GM10266 (cell line): ENCODE measurements at regions not wholly inside any gene's neighbourhood (a gene's known extent, or its start where the extent isn't known, plus 50 kb on each side); places are given as distances from the start of the nearest gene placed in this dataset.

ENCODE experiments used
- DNase-seq: peaks from one replicate; pipeline ENCODE4 v3.0.0; 2012; ENCODE audit errors: extremely low spot score
- CTCF ChIP-seq: IDR thresholded peaks from 2 replicates; pipeline ENCODE4 v1.5.1; 2012; ENCODE audit warnings: mild to moderate bottlenecking, low read depth; ENCODE audit not compliant: control insufficient read depth, insufficient read depth; ENCODE audit errors: missing control alignments

- DNase-seq: no peak
- no peak for TF ChIP-seq CTCF
Measured at GRCh38 chr15:54820811-54821210, 375.9 kb downstream of the RSL24D1 start.

GRCh38 chr15:54820098-54820497 is 376.6 kb downstream of the RSL24D1 start:
- TF ChIP-seq CTCF: no peak
- DNase-seq: no peak

DNA sequence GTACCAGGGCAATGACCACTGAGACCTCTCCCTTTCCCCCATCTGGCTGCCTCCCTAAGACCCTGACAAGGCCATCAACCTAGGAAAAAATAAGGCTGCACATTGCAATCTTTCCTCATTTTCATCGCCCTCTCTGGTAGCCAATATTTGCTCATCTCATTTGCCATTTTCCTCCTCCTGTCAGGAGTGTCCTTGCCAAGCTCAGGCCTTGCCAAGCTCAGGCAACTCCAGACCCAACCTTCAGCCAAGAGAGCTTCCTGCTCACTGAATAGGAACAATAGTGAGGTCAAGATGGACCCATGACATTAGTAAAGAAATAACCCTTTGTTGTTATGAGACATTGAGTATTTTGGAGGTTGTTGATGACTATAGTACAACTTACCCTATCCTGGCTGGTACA is 380.3 kb downstream of the RSL24D1 start:
- no peak for TF ChIP-seq CTCF
- no peak for DNase-seq

GRCh38 chr15:54815556-54815955 is 381.2 kb downstream of the RSL24D1 start:
- TF ChIP-seq CTCF: no peak

GRCh38 chr15:54812383-54812782 is 384.4 kb downstream of the RSL24D1 start:
- DNase-seq: no peak

More at GRCh38 chr15:54815556-54815955, 381.2 kb downstream of the RSL24D1 start:
- DNase-seq: no peak

GRCh38 chr15:54810496-54810895 is 386.2 kb downstream of the RSL24D1 start:
- no peak for DNase-seq
- TF ChIP-seq CTCF: no peak

More at GRCh38 chr15:54812383-54812782, 384.4 kb downstream of the RSL24D1 start:
- TF ChIP-seq CTCF: no peak

- no peak for TF ChIP-seq CTCF
- no peak for DNase-seq
Measured at GRCh38 chr15:54810031-54810430, 386.7 kb downstream of the RSL24D1 start.
